ENCODE measurements at regions not wholly inside any gene's neighbourhood (a gene's known extent, or its start where the extent isn't known, plus 50 kb on each side); places are given as distances from the start of the nearest gene placed in this dataset.

DNA sequence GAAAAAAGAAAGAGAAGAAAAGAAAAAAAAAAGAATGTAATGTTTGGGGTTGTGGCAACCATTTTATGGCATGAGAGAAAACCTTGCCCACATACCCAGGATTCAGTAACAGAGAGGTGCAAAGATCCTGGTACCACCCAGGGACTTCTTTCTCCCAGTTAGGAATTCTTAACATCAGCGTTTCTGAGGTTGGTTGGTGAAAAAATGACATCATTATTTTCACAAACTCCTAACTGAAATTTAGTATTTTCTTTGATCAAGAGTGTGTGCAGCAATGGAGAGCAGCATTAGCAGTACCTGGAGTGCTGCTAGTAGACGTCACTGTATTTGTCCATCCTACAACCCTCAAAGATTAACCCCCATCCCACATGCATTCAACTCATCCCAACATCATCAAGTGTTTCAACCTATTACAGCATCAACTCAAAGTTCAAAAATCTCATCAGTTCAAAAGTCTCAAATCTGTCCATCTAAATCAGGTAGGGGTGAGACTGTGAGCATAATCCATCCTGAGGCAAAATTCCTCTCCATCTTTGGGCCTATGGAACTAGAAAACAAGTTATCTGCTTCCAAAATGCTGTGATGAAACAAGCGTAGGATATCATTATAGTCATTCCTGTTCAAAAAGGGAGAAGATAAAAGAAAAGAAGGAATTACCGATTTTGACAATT is 60.1 kb upstream of the MSX2 start:
- no peak for DNase-seq

GRCh38 chr5:174665347-174665746 is 59.0 kb upstream of the MSX2 start:
- no peak for DNase-seq

DNA sequence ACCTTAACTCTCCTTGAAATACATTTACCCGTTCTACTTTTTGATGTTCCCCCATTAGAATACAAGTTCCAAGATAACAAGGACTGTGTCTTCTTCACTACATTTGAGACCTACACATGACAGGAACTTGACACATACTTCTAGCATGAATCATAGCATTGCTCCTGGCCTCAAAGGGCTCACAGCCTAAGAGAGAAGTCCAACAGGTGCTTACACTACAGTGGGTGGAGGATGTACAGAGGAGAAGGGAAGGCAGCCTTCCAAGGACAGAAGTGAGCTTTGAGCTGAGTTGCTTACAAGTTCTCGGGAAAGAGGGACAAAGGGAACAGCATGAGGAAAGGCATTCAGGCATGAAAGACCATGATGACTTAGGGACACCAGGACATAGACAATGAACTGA is 56.9 kb upstream of the MSX2 start:
- no peak for DNase-seq

DNA sequence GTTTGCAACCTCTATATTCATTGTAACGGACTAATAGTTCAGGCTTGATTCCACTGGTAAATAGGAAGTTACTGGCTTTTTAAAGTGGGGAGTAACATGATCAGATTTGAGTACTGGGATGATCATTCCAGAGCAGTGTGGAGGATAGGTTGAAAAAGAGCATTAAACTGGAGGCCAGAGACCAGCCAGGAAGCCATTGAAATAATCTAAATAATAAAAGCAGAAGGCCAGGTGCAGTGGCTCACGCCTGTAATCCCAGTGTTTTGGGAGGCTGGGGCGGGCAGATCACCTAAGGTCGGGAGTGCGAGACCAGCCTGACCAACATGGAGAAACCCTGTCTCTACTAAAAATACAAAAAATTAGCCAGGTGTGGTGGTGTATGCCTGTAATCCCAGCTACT is 56.0 kb upstream of the MSX2 start:
- DNase-seq, result no peak

Measured in NCI-H1105 (cell line).